Left lung (tissue), 4 donors: ENCODE measurements at regions not wholly inside any gene's neighbourhood (a gene's known extent, or its start where the extent isn't known, plus 50 kb on each side); places are given as distances from the start of the nearest gene placed in this dataset.

Source experiments
- ATAC-seq: fragments of 200-7000 bp; cut with Tn5 transposase; one replicate; pipeline ENCODE4 v1.9.1; 2020; ENCODE audit warnings: moderate library complexity
- DNase-seq, 4 donors: peaks; one replicate each; pipeline ENCODE4 v3.0.0-alpha.2; 2013 to 2020
- H3K27ac ChIP-seq, 2 donors: fragments of 200-600 bp; sonication (generic) in 1 of 2; one replicate each; pipeline versions ENCODE4 v1.5.0 to v1.8.0; 2020 to 2021
- H3K27me3 ChIP-seq, 2 donors: fragments of 200-600 bp; sonication (generic) in 1 of 2; one replicate each; pipeline versions ENCODE4 v1.5.0 to v1.8.0; 2020 to 2021
- H3K36me3 ChIP-seq, 2 donors: fragments of 200-600 bp; sonication (generic) in 1 of 2; one replicate each; pipeline versions ENCODE4 v1.5.0 to v1.8.0; 2020 to 2021
- H3K4me1 ChIP-seq, 2 donors: fragments of 200-600 bp; one replicate each; pipeline ENCODE4 v1.8.0; 2021
- H3K4me3 ChIP-seq, 2 donors: fragments of 200-600 bp; sonication (generic) in 1 of 2; one replicate each; pipeline versions ENCODE4 v1.5.0 to v1.8.0; 2020 to 2021; ENCODE audit warnings: mild to moderate bottlenecking in 1 of 2
- H3K9me3 ChIP-seq, 2 donors: fragments of 200-600 bp; sonication (generic) in 1 of 2; one replicate each; pipeline versions ENCODE4 v1.5.0 to v1.8.0; 2020 to 2021
- intact Hi-C, 2 donors: fragments of 100-400 bp; cut with DNase I; formaldehyde crosslinking; loops; one replicate each; pipeline versions ENCODE4 v1.11.2 to v1.14.2; 2022
- TF ChIP-seq, protein P1 (sequence below), 2 donors: fragments of 200-600 bp; sonication (generic) in 1 of 2; IDR thresholded peaks; one replicate each; pipeline versions ENCODE4 v1.5.0 to v1.8.0; 2021; ENCODE audit warnings: antibody characterized with exemption in 2 of 2
- donor health status: DM: no; HTN: yes; CAD: no.
- donor health status: DM: no; HTN: no; CAD: no.

DNA sequence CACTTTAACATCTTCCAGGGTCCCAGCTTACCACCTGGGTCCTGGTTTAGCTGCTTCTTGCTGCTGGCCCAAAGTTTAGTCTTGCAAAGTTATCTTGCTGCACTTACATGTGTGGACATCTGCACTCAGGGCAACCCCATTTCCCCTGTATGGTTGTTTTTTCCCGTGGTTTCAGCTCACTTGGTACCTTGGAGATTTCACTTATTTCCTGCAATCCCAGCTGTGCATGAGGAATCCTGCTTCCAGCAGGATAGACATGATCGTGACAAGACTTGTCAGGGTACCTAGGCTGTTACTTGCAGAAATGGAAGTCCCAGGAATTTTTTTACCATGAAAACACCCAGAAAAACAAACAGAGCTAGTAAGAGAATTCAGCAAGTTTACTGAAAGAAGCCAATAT lies 95.9 kb upstream of the LEP start:
- H3K4me3 ChIP-seq = no peak overlapping the region
- H3K9me3 ChIP-seq = peaks cover 0 to 8% of the 10 kb centered on the region in 2 donors
- ATAC-seq (no peak), DNase-seq (no peak)
- H3K27me3 ChIP-seq = peaks cover 4 to 35% of the 10 kb centered on the region in 2 donors
- H3K4me1 ChIP-seq = peaks cover 0 to 1% of the 10 kb centered on the region in 2 donors
- TF ChIP-seq, protein P1, sequence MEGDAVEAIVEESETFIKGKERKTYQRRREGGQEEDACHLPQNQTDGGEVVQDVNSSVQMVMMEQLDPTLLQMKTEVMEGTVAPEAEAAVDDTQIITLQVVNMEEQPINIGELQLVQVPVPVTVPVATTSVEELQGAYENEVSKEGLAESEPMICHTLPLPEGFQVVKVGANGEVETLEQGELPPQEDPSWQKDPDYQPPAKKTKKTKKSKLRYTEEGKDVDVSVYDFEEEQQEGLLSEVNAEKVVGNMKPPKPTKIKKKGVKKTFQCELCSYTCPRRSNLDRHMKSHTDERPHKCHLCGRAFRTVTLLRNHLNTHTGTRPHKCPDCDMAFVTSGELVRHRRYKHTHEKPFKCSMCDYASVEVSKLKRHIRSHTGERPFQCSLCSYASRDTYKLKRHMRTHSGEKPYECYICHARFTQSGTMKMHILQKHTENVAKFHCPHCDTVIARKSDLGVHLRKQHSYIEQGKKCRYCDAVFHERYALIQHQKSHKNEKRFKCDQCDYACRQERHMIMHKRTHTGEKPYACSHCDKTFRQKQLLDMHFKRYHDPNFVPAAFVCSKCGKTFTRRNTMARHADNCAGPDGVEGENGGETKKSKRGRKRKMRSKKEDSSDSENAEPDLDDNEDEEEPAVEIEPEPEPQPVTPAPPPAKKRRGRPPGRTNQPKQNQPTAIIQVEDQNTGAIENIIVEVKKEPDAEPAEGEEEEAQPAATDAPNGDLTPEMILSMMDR (IDR thresholded peaks at IDR 0.05) = no peak
- intact Hi-C loops = no loop called here
- H3K36me3 ChIP-seq = no peaks in the 10 kb centered on the region
- no peak overlapping the region for H3K27ac ChIP-seq

DNA sequence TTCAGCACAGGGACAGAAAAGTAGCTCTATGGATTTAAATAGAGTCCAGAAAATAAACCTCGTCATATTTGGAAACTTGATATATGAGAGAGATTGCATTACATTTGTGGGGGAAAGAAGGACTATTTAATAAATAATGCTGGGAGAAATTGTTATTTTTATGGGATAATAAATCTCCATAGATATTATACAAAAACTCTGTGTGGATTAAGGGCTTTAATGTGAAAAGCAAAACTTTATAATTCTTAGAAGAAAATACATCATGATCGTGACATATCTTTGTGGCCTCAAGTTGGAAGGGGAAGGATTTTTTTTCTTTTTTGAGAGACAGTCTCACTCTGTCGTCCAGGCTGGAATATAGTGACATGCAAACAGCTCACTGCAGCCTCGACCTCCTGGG lies 95.0 kb upstream of the LEP start:
- Histone ChIP-seq H3K4me3 (no peak overlapping the region), H3K4me1 (peaks cover 0 to 10% of the 10 kb centered on the region in 2 donors), H3K36me3 (no peaks in the 10 kb centered on the region), H3K9me3 (peaks cover 0 to 5% of the 10 kb centered on the region in 2 donors), H3K27ac (no peak overlapping the region), H3K27me3 (peaks cover 4 to 31% of the 10 kb centered on the region in 2 donors)
- no peak for DNase-seq
- TF ChIP-seq, protein P1 (IDR thresholded peaks at IDR 0.05) = no peak
- intact Hi-C loops = no loop called here
- no peak for ATAC-seq

DNA sequence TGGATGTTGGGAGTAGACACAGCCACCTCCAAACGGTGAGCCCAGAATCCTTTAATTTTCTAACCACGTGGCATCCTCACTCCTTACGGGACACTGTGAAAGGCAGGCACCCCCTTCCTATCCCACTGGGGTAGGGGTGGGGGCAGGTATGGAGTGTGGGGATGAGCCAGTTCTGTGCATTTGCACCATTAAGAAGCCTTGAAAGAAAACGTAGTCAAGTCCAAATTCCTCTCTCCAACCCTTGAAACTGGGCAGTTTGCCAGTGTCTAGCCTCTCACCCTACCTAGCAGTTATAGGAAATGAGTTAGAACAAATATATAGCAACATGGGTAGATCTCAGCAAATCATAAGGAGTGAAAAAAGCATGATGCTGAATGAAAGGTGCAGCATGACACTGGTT lies 92.4 kb upstream of the LEP start:
- peak in 2 of 4 donors; percentile 54 to 56 for DNase-seq
- no peaks in the 10 kb centered on the region for H3K36me3 ChIP-seq
- peaks cover 0 to 16% of the 10 kb centered on the region in 2 donors for H3K4me1 ChIP-seq
- TF ChIP-seq, protein P1 (IDR thresholded peaks at IDR 0.05) = no peak
- no peak overlapping the region for H3K27ac ChIP-seq
- intact Hi-C loops = no loop called here
- H3K4me3 ChIP-seq = no peak overlapping the region
- H3K9me3 ChIP-seq = peaks cover 0 to 3% of the 10 kb centered on the region in 2 donors
- peaks cover 4 to 25% of the 10 kb centered on the region in 2 donors for H3K27me3 ChIP-seq
- ATAC-seq = peak; percentile 78

DNA sequence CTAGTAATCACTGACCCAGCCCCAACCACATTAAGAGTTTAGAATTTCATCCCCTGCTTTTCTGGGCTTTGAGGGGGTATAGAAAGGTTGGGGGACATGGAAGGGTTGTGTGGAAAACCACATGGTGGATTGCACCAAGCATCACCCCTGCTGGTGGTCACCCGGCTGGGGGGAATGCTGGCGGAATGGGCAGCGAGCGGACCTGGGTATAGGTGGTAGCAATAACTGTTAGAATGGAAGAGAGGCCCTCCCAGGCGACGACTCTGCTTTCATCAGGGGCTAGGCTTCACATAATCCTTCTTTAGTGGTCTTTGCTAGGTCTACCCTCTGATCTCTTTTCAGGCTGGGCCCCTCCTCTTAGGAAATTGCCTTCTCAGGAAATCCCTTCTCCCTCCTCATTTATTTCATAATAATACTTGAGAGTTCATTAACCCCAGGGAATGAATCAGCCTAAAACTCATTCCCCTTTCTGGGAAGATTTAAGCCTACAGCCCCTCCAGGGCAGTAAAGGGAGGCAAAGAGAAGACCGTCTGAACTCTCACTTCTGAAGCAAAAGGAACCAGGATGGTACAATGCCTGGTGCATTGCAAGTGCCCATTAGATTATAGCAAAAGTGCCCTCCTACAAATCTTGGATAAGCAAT lies 90.7 kb upstream of the LEP start:
- DNase-seq (no peak), ATAC-seq (no peak)
- H3K36me3 ChIP-seq = no peaks in the 10 kb centered on the region
- TF ChIP-seq, protein P1 (IDR thresholded peaks at IDR 0.05) = no peak
- peaks cover 4 to 25% of the 10 kb centered on the region in 2 donors for H3K27me3 ChIP-seq
- no peaks in the 10 kb centered on the region for H3K9me3 ChIP-seq
- H3K4me1 ChIP-seq = peaks cover 0 to 23% of the 10 kb centered on the region in 2 donors
- intact Hi-C loops = no loop called here
- no peak overlapping the region for H3K4me3 ChIP-seq
- H3K27ac ChIP-seq = no peak overlapping the region

DNA sequence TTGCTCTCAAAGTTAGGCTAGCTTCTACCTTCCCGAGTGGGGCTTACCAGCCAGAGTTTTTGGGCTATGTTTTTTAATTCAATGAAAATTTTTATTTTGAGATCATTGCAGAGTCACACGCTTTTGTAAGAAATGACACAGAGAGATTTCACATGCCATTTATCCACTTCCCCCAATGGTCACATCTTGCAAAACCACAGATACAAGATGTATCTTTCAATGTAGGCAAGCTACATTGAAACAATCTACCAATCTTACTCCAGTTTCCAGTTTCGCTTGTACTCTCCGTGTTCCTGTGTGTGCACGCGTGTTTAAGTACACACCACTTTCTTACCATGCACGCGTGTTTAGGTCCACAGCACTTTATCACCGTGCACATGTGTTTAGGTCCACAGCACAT lies 89.4 kb upstream of the LEP start:
- DNase-seq = no peak
- TF ChIP-seq, protein P1 (IDR thresholded peaks at IDR 0.05) = no peak
- ATAC-seq = no peak

More for the DNA sequence above, 89.4 kb upstream of the LEP start:
- no peak overlapping the region for H3K27ac ChIP-seq
- intact Hi-C loops = no loop called here
- H3K36me3 ChIP-seq = no peaks in the 10 kb centered on the region
- H3K9me3 ChIP-seq = no peaks in the 10 kb centered on the region
- H3K27me3 ChIP-seq = peaks cover 4 to 18% of the 10 kb centered on the region in 2 donors
- H3K4me1 ChIP-seq = peaks cover 0 to 23% of the 10 kb centered on the region in 2 donors
- no peak overlapping the region for H3K4me3 ChIP-seq
